ENCODE measurements at regions not wholly inside any gene's neighbourhood (a gene's known extent, or its start where the extent isn't known, plus 50 kb on each side); places are given as distances from the start of the nearest gene placed in this dataset.
A peak's percentile ranks its signal among the peaks of the same experiment; 100 is the strongest.

DNA sequence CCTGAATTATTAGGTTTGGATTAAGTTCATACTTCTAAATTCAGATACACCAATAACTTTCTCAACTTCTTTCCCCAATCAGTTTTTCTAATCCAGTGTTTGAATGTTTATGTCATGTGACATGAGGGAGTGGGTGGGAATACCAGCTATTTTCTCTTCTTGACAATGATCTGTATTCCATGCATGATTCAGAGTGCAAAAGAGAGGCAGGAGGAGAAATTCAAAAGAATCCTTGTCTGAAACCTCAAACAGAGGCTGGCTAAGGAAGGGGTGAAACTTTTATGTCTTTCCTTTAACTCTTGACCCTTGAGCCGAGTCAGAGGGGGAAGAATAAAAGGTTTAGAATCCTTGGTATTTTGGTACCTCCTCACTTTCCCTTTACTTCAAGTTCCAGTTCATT, 544.7 kb downstream of the SPRY1 start:
- DNase-seq (ENCODE audit: low read depth): peak; percentile 21
- no peaks in the 10 kb centered on the region for H3K27me3 ChIP-seq (ENCODE audit: control insufficient read depth, insufficient read depth, low read length)
- H3K4me3 ChIP-seq (ENCODE audit: low read depth, low read length): no peak overlapping the region
- TF ChIP-seq, protein P1, sequence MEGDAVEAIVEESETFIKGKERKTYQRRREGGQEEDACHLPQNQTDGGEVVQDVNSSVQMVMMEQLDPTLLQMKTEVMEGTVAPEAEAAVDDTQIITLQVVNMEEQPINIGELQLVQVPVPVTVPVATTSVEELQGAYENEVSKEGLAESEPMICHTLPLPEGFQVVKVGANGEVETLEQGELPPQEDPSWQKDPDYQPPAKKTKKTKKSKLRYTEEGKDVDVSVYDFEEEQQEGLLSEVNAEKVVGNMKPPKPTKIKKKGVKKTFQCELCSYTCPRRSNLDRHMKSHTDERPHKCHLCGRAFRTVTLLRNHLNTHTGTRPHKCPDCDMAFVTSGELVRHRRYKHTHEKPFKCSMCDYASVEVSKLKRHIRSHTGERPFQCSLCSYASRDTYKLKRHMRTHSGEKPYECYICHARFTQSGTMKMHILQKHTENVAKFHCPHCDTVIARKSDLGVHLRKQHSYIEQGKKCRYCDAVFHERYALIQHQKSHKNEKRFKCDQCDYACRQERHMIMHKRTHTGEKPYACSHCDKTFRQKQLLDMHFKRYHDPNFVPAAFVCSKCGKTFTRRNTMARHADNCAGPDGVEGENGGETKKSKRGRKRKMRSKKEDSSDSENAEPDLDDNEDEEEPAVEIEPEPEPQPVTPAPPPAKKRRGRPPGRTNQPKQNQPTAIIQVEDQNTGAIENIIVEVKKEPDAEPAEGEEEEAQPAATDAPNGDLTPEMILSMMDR (IDR thresholded peaks at IDR 0.05; ENCODE audit: insufficient read depth, low read depth, low read length): no peak
- CTCF ChIA-PET: interaction anchor here (1.4 kb wide), 1 partner anchor 11 kb away, joined by 4 read pairs; no protein-coding TSS in a partner anchor
- H3K36me3 ChIP-seq (ENCODE audit: control insufficient read depth, insufficient read depth, low read length): no peaks in the 10 kb centered on the region
- POLR2A ChIA-PET: no interaction called here

GRCh38 chr4:123943976-123944375, 547.4 kb downstream of the SPRY1 start:
- H3K27me3 ChIP-seq (ENCODE audit: control insufficient read depth, insufficient read depth, low read length): no peaks in the 10 kb centered on the region
- DNase-seq (ENCODE audit: low read depth): no peak
- no peaks in the 10 kb centered on the region for H3K36me3 ChIP-seq (ENCODE audit: control insufficient read depth, insufficient read depth, low read length)
- ChIA-PET POLR2A (no interaction called here), CTCF (interaction anchor here (0.6 kb wide), 4 partner anchors 44 to 558 kb away, joined by 3 to 4 read pairs (median 3); no protein-coding TSS in a partner anchor)
- TF ChIP-seq, protein P1 (IDR thresholded peaks at IDR 0.05; ENCODE audit: insufficient read depth, low read depth, low read length): no peak
- H3K4me3 ChIP-seq (ENCODE audit: low read depth, low read length): no peak overlapping the region

DNA sequence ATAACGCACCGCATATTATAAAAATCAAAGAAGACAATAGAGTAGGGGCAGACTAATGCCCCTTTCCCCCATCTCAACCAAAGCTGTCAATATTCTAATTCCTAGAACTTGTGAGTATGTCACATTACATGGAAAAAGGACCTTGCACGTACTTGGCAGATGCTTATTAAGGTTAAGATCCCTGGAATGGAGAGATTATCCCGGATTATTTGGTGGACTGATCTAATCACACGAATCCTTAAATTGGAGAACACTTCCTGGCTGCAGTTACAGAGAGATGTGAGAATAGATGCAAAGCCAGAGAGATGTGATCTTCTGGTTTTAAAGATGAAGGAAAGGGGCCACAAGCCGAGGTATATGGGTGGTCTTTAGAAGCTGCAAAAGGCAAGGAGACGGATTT, 548.7 kb downstream of the SPRY1 start:
- no peak for DNase-seq (ENCODE audit: low read depth)
- H3K36me3 ChIP-seq (ENCODE audit: control insufficient read depth, insufficient read depth, low read length): no peaks in the 10 kb centered on the region
- no peak overlapping the region for H3K4me3 ChIP-seq (ENCODE audit: low read depth, low read length)
- TF ChIP-seq, protein P1 (IDR thresholded peaks at IDR 0.05; ENCODE audit: insufficient read depth, low read depth, low read length): no peak
- ChIA-PET CTCF (no interaction called here), POLR2A (no interaction called here)
- no peaks in the 10 kb centered on the region for H3K27me3 ChIP-seq (ENCODE audit: control insufficient read depth, insufficient read depth, low read length)

- ChIA-PET POLR2A (no interaction called here), CTCF (no interaction called here)
- no peak overlapping the region for H3K4me3 ChIP-seq (ENCODE audit: low read depth, low read length)
- DNase-seq (ENCODE audit: low read depth): no peak
- no peaks in the 10 kb centered on the region for H3K27me3 ChIP-seq (ENCODE audit: control insufficient read depth, insufficient read depth, low read length)
- no peaks in the 10 kb centered on the region for H3K36me3 ChIP-seq (ENCODE audit: control insufficient read depth, insufficient read depth, low read length)
- TF ChIP-seq, protein P1 (IDR thresholded peaks at IDR 0.05; ENCODE audit: insufficient read depth, low read depth, low read length): no peak
Observed at GRCh38 chr4:123950530-123950929, 553.9 kb downstream of the SPRY1 start.

DNA sequence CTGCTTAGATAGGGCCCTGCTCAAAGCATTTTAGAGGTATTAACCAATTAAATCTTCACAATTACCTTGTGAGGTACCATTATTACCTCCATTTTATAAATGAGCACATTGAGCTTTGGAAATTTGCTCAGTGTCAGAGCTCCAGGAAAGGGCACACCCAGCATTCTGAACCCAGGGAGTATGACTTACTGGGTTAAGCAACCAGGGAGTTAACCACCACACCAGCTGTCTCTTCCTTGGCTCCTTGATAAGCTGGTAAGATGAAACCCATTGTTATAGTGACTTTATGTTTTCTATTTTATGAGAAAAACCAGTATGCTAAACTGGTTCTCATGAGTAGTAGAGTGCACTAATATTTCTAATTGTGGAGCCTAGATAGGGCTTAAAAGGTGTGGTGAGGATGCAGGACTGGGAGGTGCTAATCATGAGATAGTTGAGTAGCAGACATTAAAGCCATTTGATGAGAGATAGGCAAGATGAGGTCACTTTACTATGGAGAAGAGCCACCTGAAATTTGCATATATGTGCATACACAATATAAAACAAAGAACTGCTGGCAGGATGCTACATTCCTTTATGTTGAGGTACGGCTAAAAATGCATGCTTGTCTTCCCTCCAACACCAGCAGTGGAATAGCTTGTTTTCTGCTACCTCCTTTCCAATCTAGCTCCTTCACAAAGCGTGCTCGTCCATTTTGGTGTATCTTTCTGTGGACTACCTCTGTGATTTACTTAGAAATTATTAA, 556.1 kb downstream of the SPRY1 start:
- POLR2A ChIA-PET: no interaction called here
- Histone ChIP-seq H3K4me3 (ENCODE audit: low read depth, low read length) (no peak overlapping the region), H3K27me3 (ENCODE audit: control insufficient read depth, insufficient read depth, low read length) (no peaks in the 10 kb centered on the region), H3K36me3 (ENCODE audit: control insufficient read depth, insufficient read depth, low read length) (no peaks in the 10 kb centered on the region)
- CTCF ChIA-PET: interaction anchor here (0.6 to 1.2 kb wide), 2 partner anchors 12 to 33 kb away, joined by 4 read pairs; no protein-coding TSS in a partner anchor
- DNase-seq (ENCODE audit: low read depth): no peak
- TF ChIP-seq, protein P1 (IDR thresholded peaks at IDR 0.05; ENCODE audit: insufficient read depth, low read depth, low read length): no peak
